ENCODE measurements at regions not wholly inside any gene's neighbourhood (a gene's known extent, or its start where the extent isn't known, plus 50 kb on each side); places are given as distances from the start of the nearest gene placed in this dataset.
A peak's percentile ranks its signal among the peaks of the same experiment; 100 is the strongest.

DNA sequence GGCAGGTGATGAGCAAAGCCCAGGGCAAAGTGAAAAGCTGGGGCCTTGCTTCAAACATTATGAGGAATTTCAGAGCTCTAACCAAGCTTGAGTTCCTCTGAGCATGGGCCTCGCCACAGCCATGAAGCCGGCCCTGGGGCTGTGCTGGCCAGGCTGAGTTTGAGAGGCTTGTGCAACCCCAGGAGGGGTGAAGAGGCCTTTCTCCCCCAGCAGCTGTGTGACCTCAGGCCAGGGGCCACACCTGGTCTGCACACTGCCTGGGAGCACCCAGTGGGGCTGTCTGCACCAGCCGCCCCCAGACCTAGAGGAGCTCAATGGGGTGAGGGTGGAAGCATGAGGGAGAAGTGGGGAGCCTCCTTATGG is 204.9 kb upstream of the C14orf180 start:
- CTCF ChIA-PET: interaction anchor here (1.0 kb wide), 1 partner anchor 15 kb away, joined by 3 read pairs; no protein-coding TSS in a partner anchor
- no peak for FAIRE-seq

GRCh38 chr14:104375551-104376201 is 203.9 kb upstream of the C14orf180 start:
- DNase-seq (ENCODE audit: low read depth in 1 of 2, low spot score in 1 of 2): no peak
- Histone ChIP-seq H3K4me1 (no peaks in the 10 kb centered on the region), H3K4me3 (no peak overlapping the region), H3K27ac (no peak overlapping the region), H3K4me2 (no peak overlapping the region), H3K9me3 (peaks cover 3% of the 10 kb centered on the region; the same call in 2 of the 3 replicates)
- ChIA-PET CTCF (no interaction called here), POLR2A (no interaction called here)
- ATAC-seq: peak in 1 of 2 experiments; percentile 7; a peak in 1 of 6 replicates
- no peak for FAIRE-seq
- 67% methylated on average over 21 of the region's 21 CpGs for WGBS (ENCODE audit: missing lambda C conversion rate)
- no peak for TF ChIP-seq CBX2 (IDR thresholded peaks at IDR 0.05; ENCODE audit: borderline replicate concordance, low read depth)
- no peak for TF ChIP-seq CHD4 (IDR thresholded peaks at IDR 0.05; ENCODE audit: borderline replicate concordance)

More for the DNA sequence above, 204.9 kb upstream of the C14orf180 start:
- H3K27ac ChIP-seq: no peak overlapping the region
- no peak for DNase-seq (ENCODE audit: low read depth in 1 of 2, low spot score in 1 of 2)
- TF ChIP-seq TFCP2L1 (CRISPR knock-in tag; IDR thresholded peaks at IDR 0.05): no peak
- TF ChIP-seq NPAS2 (CRISPR knock-in tag; IDR thresholded peaks at IDR 0.05; ENCODE audit: borderline replicate concordance): no peak
- TF ChIP-seq NFE2L2 (conservative IDR thresholded peaks at IDR 0.05; ENCODE audit: low read length): no peak
- TF ChIP-seq JUNB (IDR thresholded peaks at IDR 0.05): no peak
- no peak for TF ChIP-seq HEYL (CRISPR knock-in tag; IDR thresholded peaks at IDR 0.05)
- TF ChIP-seq CBX2 (IDR thresholded peaks at IDR 0.05; ENCODE audit: borderline replicate concordance, low read depth): no peak
- no peak for TF ChIP-seq GATA3 (IDR thresholded peaks at IDR 0.05; ENCODE audit: borderline replicate concordance)
- TF ChIP-seq ZSCAN20 (CRISPR knock-in tag; IDR thresholded peaks at IDR 0.05): no peak
- no peak for TF ChIP-seq RCOR1 (IDR thresholded peaks at IDR 0.05; ENCODE audit: low read depth, low read length)
- TF ChIP-seq SMC3 (IDR thresholded peaks at IDR 0.05): no peak
- POLR2A ChIA-PET: no interaction called here
- H3K9me3 ChIP-seq: no peaks in the 10 kb centered on the region
- no peaks in the 10 kb centered on the region for H3K4me1 ChIP-seq
- no peak overlapping the region for H3K4me3 ChIP-seq
- no peak overlapping the region for H3K4me2 ChIP-seq
- no peak for ATAC-seq
- WGBS (ENCODE audit: missing lambda C conversion rate): 24% methylated on average over 2 of the region's 3 CpGs

- no peak overlapping the region for H3K27ac ChIP-seq
- H3K9me3 ChIP-seq: peaks cover 10% of the 10 kb centered on the region; the same call in 2 of the 3 replicates
- TF ChIP-seq MAZ (IDR thresholded peaks at IDR 0.05; ENCODE audit: borderline replicate concordance, low read depth, low read length) (no peak), HOXB13 (CRISPR knock-in tag; IDR thresholded peaks at IDR 0.05; ENCODE audit: low read depth) (no peak), CEBPB (IDR thresholded peaks at IDR 0.05) (no peak), PHF8 (IDR thresholded peaks at IDR 0.05; ENCODE audit: borderline replicate concordance, low read depth) (no peak), BCL3 (IDR thresholded peaks at IDR 0.05) (no peak), JUNB (IDR thresholded peaks at IDR 0.05) (no peak), ZFP36 (IDR thresholded peaks at IDR 0.05; ENCODE audit: borderline replicate concordance, partially characterized antibody) (no peak), JUN (IDR thresholded peaks at IDR 0.05) (no peak), REST (IDR thresholded peaks at IDR 0.05) (no peak), ZNF302 (CRISPR knock-in tag; IDR thresholded peaks at IDR 0.05) (no peak), NPAS2 (CRISPR knock-in tag; IDR thresholded peaks at IDR 0.05; ENCODE audit: borderline replicate concordance) (no peak), GATA3 (IDR thresholded peaks at IDR 0.05; ENCODE audit: borderline replicate concordance) (no peak), NFE2L2 (conservative IDR thresholded peaks at IDR 0.05; ENCODE audit: low read length) (no peak), RCOR1 (IDR thresholded peaks at IDR 0.05; ENCODE audit: low read depth, low read length) (no peak), EHMT2 (IDR thresholded peaks at IDR 0.05; ENCODE audit: low read depth) (no peak), EP300 (IDR thresholded peaks at IDR 0.05) (no peak), KDM5A (IDR thresholded peaks at IDR 0.05) (no peak)
- TF ChIP-seq, protein P1, sequence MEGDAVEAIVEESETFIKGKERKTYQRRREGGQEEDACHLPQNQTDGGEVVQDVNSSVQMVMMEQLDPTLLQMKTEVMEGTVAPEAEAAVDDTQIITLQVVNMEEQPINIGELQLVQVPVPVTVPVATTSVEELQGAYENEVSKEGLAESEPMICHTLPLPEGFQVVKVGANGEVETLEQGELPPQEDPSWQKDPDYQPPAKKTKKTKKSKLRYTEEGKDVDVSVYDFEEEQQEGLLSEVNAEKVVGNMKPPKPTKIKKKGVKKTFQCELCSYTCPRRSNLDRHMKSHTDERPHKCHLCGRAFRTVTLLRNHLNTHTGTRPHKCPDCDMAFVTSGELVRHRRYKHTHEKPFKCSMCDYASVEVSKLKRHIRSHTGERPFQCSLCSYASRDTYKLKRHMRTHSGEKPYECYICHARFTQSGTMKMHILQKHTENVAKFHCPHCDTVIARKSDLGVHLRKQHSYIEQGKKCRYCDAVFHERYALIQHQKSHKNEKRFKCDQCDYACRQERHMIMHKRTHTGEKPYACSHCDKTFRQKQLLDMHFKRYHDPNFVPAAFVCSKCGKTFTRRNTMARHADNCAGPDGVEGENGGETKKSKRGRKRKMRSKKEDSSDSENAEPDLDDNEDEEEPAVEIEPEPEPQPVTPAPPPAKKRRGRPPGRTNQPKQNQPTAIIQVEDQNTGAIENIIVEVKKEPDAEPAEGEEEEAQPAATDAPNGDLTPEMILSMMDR (IDR thresholded peaks at IDR 0.05): no peak
- 49% methylated on average over 28 of the region's 31 CpGs for WGBS (ENCODE audit: missing lambda C conversion rate)
- H3K4me3 ChIP-seq: no peak overlapping the region
- ChIA-PET CTCF (interaction anchor here (1.2 kb wide), 1 partner anchor 299 kb away, joined by 4 read pairs; no protein-coding TSS in a partner anchor), POLR2A (no interaction called here)
- DNase-seq (ENCODE audit: low read depth in 1 of 2, low spot score in 1 of 2) (no peak), ATAC-seq (no peak), FAIRE-seq (no peak)
- H3K4me2 ChIP-seq: no peak overlapping the region
- no peaks in the 10 kb centered on the region for H3K4me1 ChIP-seq
Observed at GRCh38 chr14:104376202-104377140, 203.1 kb upstream of the C14orf180 start.

Data from A549 (cell line).